HepG2 (cell line): ENCODE measurements at regions not wholly inside any gene's neighbourhood (a gene's known extent, or its start where the extent isn't known, plus 50 kb on each side); places are given as distances from the start of the nearest gene placed in this dataset.

Experiments used
- ATAC-seq: fragments of 200-7000 bp; cut with Tn5 transposase; 3 replicates; pipeline ENCODE4 v1.9.1; 2020; ENCODE audit warnings: mild to moderate bottlenecking, moderate library complexity
- BruUV-seq: library from RNA; stranded (reverse); fragments of 400-500 nt; replicated peaks from 2 replicates; lab custom pipeline; 2021; lab: Mats Ljungman, UMichigan
- CTCF ChIA-PET: fragments of 300-600 bp; formaldehyde crosslinking; extraction: SDS; loops from one replicate; lab custom pipeline; 2021; ENCODE audit warnings: low total read pairs, inconsistent platforms, low intra/inter-chr PET ratio; lab: Yijun Ruan, JAX
- POLR2A ChIA-PET: fragments of 350-600 bp; sonication (Branson Sonifier 250); formaldehyde crosslinking; loops from one replicate; lab custom pipeline; 2020; ENCODE audit warnings: antibody characterized with exemption, inconsistent platforms; lab: Yijun Ruan, JAX
- DNase-seq: peaks from one replicate; pipeline ENCODE4 v3.0.0-alpha.2; 2015; ENCODE audit warnings: low spot score
- FAIRE-seq: peaks from 3 replicates; lab custom pipeline; 2011; peaks lifted over from hg19 to GRCh38; lab: Jason Lieb, UNC
- H2AFZ ChIP-seq: one replicate; pipeline ENCODE4 v1.6.1; 2011; ENCODE audit warnings: low read length, inconsistent platforms
- H3K27ac ChIP-seq: fragments of 300-600 bp; 3 replicates; pipeline ENCODE4 v1.8.0; 2011; ENCODE audit warnings: mixed run types, mild to moderate bottlenecking, mixed read lengths, low read length, inconsistent platforms; ENCODE audit not compliant: insufficient read depth; ENCODE audit errors: extremely low read length
- H3K27me3 ChIP-seq, 2 experiments: fragments of 200-600 bp in 1 of 2; 2 replicates in 1 of 2; 3 replicates in 1 of 2; pipeline versions ENCODE4 v1.6.0 to v1.8.0; 2011; ENCODE audit warnings: low read length in 2 of 2, mild to moderate bottlenecking in 2 of 2, moderate library complexity in 2 of 2, inconsistent platforms in 1 of 2; ENCODE audit not compliant: insufficient read depth in 2 of 2, control insufficient read depth in 1 of 2
- H3K36me3 ChIP-seq, 2 experiments: fragments of 200-600 bp in 1 of 2; replicated peaks in 1 of 2; 2 replicates in 1 of 2; 3 replicates in 1 of 2; pipeline versions ENCODE4 v1.5.1 to v1.8.0; 2011; ENCODE audit warnings: low read length in 2 of 2, inconsistent platforms in 1 of 2; ENCODE audit not compliant: insufficient read depth in 2 of 2, control insufficient read depth in 1 of 2
- H3K4me1 ChIP-seq: 2 replicates; pipeline ENCODE4 v1.5.1; 2012; ENCODE audit warnings: low read length, inconsistent platforms; ENCODE audit not compliant: insufficient read depth
- H3K4me2 ChIP-seq: 2 replicates; pipeline ENCODE4 v1.6.0; 2011; ENCODE audit warnings: low read depth, low read length, inconsistent platforms
- H3K4me3 ChIP-seq, 3 experiments: fragments of 200-600 bp in 1 of 3; sonication (generic), shearing (Covaris generic) in 1 of 3; replicated peaks in 1 of 3; 2 replicates each; pipeline ENCODE4 v1.5.1; 2011 to 2016; ENCODE audit warnings: low read length in 3 of 3, inconsistent platforms in 2 of 3, low read depth in 2 of 3, mild to moderate bottlenecking in 2 of 3, control low read depth in 1 of 3, mixed read lengths in 1 of 3; ENCODE audit not compliant: insufficient read depth in 1 of 3
- H3K79me2 ChIP-seq: one replicate; pipeline ENCODE4 v1.6.1; 2011; ENCODE audit warnings: low read length, inconsistent platforms; ENCODE audit not compliant: insufficient read depth
- H3K9ac ChIP-seq: 2 replicates; pipeline ENCODE4 v1.6.0; 2011; ENCODE audit warnings: mild to moderate bottlenecking, low read depth, low read length, inconsistent platforms; ENCODE audit not compliant: insufficient read depth
- H3K9me3 ChIP-seq: 2 replicates; pipeline ENCODE4 v1.5.1; 2012; ENCODE audit warnings: mild to moderate bottlenecking, low read length
- H4K20me1 ChIP-seq: 2 replicates; pipeline ENCODE4 v1.6.0; 2011; ENCODE audit warnings: inconsistent platforms, mild to moderate bottlenecking, low read length, moderate library complexity; ENCODE audit not compliant: insufficient read depth
- IKZF4 ChIP-seq: sonication (generic); formaldehyde crosslinking; IDR thresholded peaks from 2 replicates; pipeline ENCODE4 v1.5.1; 2020; ENCODE audit warnings: borderline replicate concordance, mild to moderate bottlenecking, low read depth, missing genetic modification reagents; ENCODE audit errors: not compliant biosample characterization
- PITX1 ChIP-seq: sonication (generic); formaldehyde crosslinking; IDR thresholded peaks from 2 replicates; pipeline ENCODE4 v1.5.1; 2020; ENCODE audit warnings: mild to moderate bottlenecking, missing genetic modification reagents
- TRIM24 ChIP-seq: sonication (generic); formaldehyde crosslinking; IDR thresholded peaks from 2 replicates; pipeline ENCODE4 v1.8.0; 2022; ENCODE audit warnings: mild to moderate bottlenecking, missing genetic modification reagents
- ZSCAN31 ChIP-seq: sonication (generic); formaldehyde crosslinking; IDR thresholded peaks from 2 replicates; pipeline ENCODE4 v1.5.0; 2020; ENCODE audit warnings: low read depth, mild to moderate bottlenecking, missing genetic modification reagents
- WGBS: methylation state at CpG from one replicate; pipeline ENCODE4 v1.1.6; 2017; ENCODE audit warnings: low lambda C conversion rate; 5-methylcytosine and 5-hydroxymethylcytosine counted together
- in situ Hi-C: cut with HindIII; loops from 2 replicates; pipeline ENCODE4 v1.10.0; 2017; ENCODE audit warnings: low pct_unique_long_range_greater_than_20kb; ENCODE audit not compliant: extremely low pct_ligation_motif_present
- intact Hi-C: fragments of 100-400 bp; cut with micrococcal nuclease; formaldehyde crosslinking; loops from one replicate; pipeline ENCODE4 v1.10.0; 2022; ENCODE audit not compliant: unreplicated experiment
- TF ChIP-seq, protein P1 (sequence below): sonication (generic); formaldehyde crosslinking; IDR thresholded peaks from 2 replicates; pipeline ENCODE4 v1.4.0; 2020; ENCODE audit warnings: missing genetic modification reagents, borderline replicate concordance

- 82% methylated on average over 1 of the region's 1 CpG for WGBS
- H2AFZ ChIP-seq = no peak overlapping the region
- H4K20me1 ChIP-seq = no peaks in the 10 kb centered on the region
- in situ Hi-C loops (no loop called here), intact Hi-C loops (loop anchor here (10.0 kb wide), 1 partner anchor 833 kb away; no protein-coding TSS in a partner anchor)
- no peak for FAIRE-seq
- ChIA-PET POLR2A (no interaction called here), CTCF (no interaction called here)
- H3K4me1 ChIP-seq = 0 out of 2 replicates have a peak, but pooled peaks cover under 1% of the 10 kb centered on the region
- no peaks in the 10 kb centered on the region for H3K9me3 ChIP-seq
- no peaks in the 10 kb centered on the region for H3K36me3 ChIP-seq
- H3K27me3 ChIP-seq = no peaks in the 10 kb centered on the region; a peak in 1 of 5 replicates
- BruUV-seq = no TSS peak
- no peak for TF ChIP-seq IKZF4 (CRISPR knock-in tag)
- TF ChIP-seq, protein P1, sequence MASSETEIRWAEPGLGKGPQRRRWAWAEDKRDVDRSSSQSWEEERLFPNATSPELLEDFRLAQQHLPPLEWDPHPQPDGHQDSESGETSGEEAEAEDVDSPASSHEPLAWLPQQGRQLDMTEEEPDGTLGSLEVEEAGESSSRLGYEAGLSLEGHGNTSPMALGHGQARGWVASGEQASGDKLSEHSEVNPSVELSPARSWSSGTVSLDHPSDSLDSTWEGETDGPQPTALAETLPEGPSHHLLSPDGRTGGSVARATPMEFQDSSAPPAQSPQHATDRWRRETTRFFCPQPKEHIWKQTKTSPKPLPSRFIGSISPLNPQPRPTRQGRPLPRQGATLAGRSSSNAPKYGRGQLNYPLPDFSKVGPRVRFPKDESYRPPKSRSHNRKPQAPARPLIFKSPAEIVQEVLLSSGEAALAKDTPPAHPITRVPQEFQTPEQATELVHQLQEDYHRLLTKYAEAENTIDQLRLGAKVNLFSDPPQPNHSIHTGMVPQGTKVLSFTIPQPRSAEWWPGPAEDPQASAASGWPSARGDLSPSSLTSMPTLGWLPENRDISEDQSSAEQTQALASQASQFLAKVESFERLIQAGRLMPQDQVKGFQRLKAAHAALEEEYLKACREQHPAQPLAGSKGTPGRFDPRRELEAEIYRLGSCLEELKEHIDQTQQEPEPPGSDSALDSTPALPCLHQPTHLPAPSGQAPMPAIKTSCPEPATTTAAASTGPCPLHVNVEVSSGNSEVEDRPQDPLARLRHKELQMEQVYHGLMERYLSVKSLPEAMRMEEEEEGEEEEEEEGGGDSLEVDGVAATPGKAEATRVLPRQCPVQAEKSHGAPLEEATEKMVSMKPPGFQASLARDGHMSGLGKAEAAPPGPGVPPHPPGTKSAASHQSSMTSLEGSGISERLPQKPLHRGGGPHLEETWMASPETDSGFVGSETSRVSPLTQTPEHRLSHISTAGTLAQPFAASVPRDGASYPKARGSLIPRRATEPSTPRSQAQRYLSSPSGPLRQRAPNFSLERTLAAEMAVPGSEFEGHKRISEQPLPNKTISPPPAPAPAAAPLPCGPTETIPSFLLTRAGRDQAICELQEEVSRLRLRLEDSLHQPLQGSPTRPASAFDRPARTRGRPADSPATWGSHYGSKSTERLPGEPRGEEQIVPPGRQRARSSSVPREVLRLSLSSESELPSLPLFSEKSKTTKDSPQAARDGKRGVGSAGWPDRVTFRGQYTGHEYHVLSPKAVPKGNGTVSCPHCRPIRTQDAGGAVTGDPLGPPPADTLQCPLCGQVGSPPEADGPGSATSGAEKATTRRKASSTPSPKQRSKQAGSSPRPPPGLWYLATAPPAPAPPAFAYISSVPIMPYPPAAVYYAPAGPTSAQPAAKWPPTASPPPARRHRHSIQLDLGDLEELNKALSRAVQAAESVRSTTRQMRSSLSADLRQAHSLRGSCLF (CRISPR knock-in tag) = no peak
- no peak for TF ChIP-seq PITX1 (CRISPR knock-in tag)
- no peak for TF ChIP-seq ZSCAN31 (CRISPR knock-in tag)
- no peak for TF ChIP-seq TRIM24 (CRISPR knock-in tag)
- H3K9ac ChIP-seq = no peak overlapping the region
- ATAC-seq = no peak
- H3K4me2 ChIP-seq = no peak overlapping the region
- no peak overlapping the region for H3K27ac ChIP-seq
- H3K79me2 ChIP-seq = no peaks in the 10 kb centered on the region
- no peak for DNase-seq
- H3K4me3 ChIP-seq = no peak overlapping the region
These were observed 509.3 kb downstream of the NR2F1-AS1 start for GRCh38 chr5:93071710-93072109.
